Left lung (tissue), 4 donors: ENCODE measurements at regions not wholly inside any gene's neighbourhood (a gene's known extent, or its start where the extent isn't known, plus 50 kb on each side); places are given as distances from the start of the nearest gene placed in this dataset.

ENCODE experiments used
- ATAC-seq: fragments of 200-7000 bp; cut with Tn5 transposase; one replicate; pipeline ENCODE4 v1.9.1; 2020; ENCODE audit warnings: moderate library complexity
- DNase-seq, 4 donors: peaks; one replicate each; pipeline ENCODE4 v3.0.0-alpha.2; 2013 to 2020
- H3K27ac ChIP-seq, 2 donors: fragments of 200-600 bp; sonication (generic) in 1 of 2; one replicate each; pipeline versions ENCODE4 v1.5.0 to v1.8.0; 2020 to 2021
- H3K27me3 ChIP-seq, 2 donors: fragments of 200-600 bp; sonication (generic) in 1 of 2; one replicate each; pipeline versions ENCODE4 v1.5.0 to v1.8.0; 2020 to 2021
- H3K36me3 ChIP-seq, 2 donors: fragments of 200-600 bp; sonication (generic) in 1 of 2; one replicate each; pipeline versions ENCODE4 v1.5.0 to v1.8.0; 2020 to 2021
- H3K4me1 ChIP-seq, 2 donors: fragments of 200-600 bp; one replicate each; pipeline ENCODE4 v1.8.0; 2021
- H3K4me3 ChIP-seq, 2 donors: fragments of 200-600 bp; sonication (generic) in 1 of 2; one replicate each; pipeline versions ENCODE4 v1.5.0 to v1.8.0; 2020 to 2021; ENCODE audit warnings: mild to moderate bottlenecking in 1 of 2
- H3K9me3 ChIP-seq, 2 donors: fragments of 200-600 bp; sonication (generic) in 1 of 2; one replicate each; pipeline versions ENCODE4 v1.5.0 to v1.8.0; 2020 to 2021
- CTCF ChIP-seq, 2 donors: fragments of 200-600 bp; sonication (generic) in 1 of 2; IDR thresholded peaks; one replicate each; pipeline versions ENCODE4 v1.5.0 to v1.8.0; 2021; ENCODE audit warnings: antibody characterized with exemption in 2 of 2
- intact Hi-C, 2 donors: fragments of 100-400 bp; cut with DNase I; formaldehyde crosslinking; loops; one replicate each; pipeline versions ENCODE4 v1.11.2 to v1.14.2; 2022
- donor health status: DM: no; HTN: yes; CAD: no.
- donor health status: DM: no; HTN: no; CAD: no.

- no peaks in the 10 kb centered on the region for H3K9me3 ChIP-seq
- DNase-seq (no peak), ATAC-seq (no peak)
- intact Hi-C loops, result no loop called here
- TF ChIP-seq CTCF (IDR thresholded peaks at IDR 0.05), result no peak
- H3K36me3 ChIP-seq, result no peaks in the 10 kb centered on the region
- no peaks in the 10 kb centered on the region for H3K4me1 ChIP-seq
- no peaks in the 10 kb centered on the region for H3K27me3 ChIP-seq
- H3K27ac ChIP-seq, result no peak overlapping the region
- no peak overlapping the region for H3K4me3 ChIP-seq
Measured at GRCh38 chr16:75942936-75943335, 216.6 kb upstream of the CPHXL start.

- Histone ChIP-seq H3K27me3 (no peaks in the 10 kb centered on the region), H3K9me3 (no peaks in the 10 kb centered on the region), H3K36me3 (no peaks in the 10 kb centered on the region), H3K4me1 (no peaks in the 10 kb centered on the region), H3K4me3 (no peak overlapping the region), H3K27ac (no peak overlapping the region)
- DNase-seq (no peak), ATAC-seq (no peak)
- intact Hi-C loops, result no loop called here
- TF ChIP-seq CTCF (IDR thresholded peaks at IDR 0.05), result no peak
Measured at GRCh38 chr16:75943705-75944514, 217.6 kb upstream of the CPHXL start.

GRCh38 chr16:75945916-75946457 is 219.7 kb upstream of the CPHXL start:
- H3K36me3 ChIP-seq, result no peaks in the 10 kb centered on the region
- no peaks in the 10 kb centered on the region for H3K27me3 ChIP-seq
- intact Hi-C loops, result no loop called here
- ATAC-seq, result no peak
- H3K4me1 ChIP-seq, result no peaks in the 10 kb centered on the region
- no peak overlapping the region for H3K27ac ChIP-seq
- no peak overlapping the region for H3K4me3 ChIP-seq
- no peak for TF ChIP-seq CTCF (IDR thresholded peaks at IDR 0.05)
- DNase-seq, result no peak
- H3K9me3 ChIP-seq, result no peaks in the 10 kb centered on the region

GRCh38 chr16:75947626-75948239 is 221.4 kb upstream of the CPHXL start:
- Histone ChIP-seq H3K9me3 (no peaks in the 10 kb centered on the region), H3K4me1 (no peaks in the 10 kb centered on the region), H3K36me3 (no peaks in the 10 kb centered on the region), H3K4me3 (no peak overlapping the region), H3K27ac (no peak overlapping the region), H3K27me3 (no peaks in the 10 kb centered on the region)
- TF ChIP-seq CTCF (IDR thresholded peaks at IDR 0.05), result no peak
- intact Hi-C loops, result no loop called here
- ATAC-seq (no peak), DNase-seq (no peak)

- DNase-seq, result no peak
- intact Hi-C loops, result no loop called here
- no peak for TF ChIP-seq CTCF (IDR thresholded peaks at IDR 0.05)
- ATAC-seq, result no peak
- Histone ChIP-seq H3K4me1 (no peaks in the 10 kb centered on the region), H3K9me3 (no peaks in the 10 kb centered on the region), H3K4me3 (no peak overlapping the region), H3K27ac (no peak overlapping the region), H3K27me3 (no peaks in the 10 kb centered on the region), H3K36me3 (no peaks in the 10 kb centered on the region)
Measured at GRCh38 chr16:75948441-75948840, 222.2 kb upstream of the CPHXL start.
